D721Med (cell line): ENCODE measurements at regions not wholly inside any gene's neighbourhood (a gene's known extent, or its start where the extent isn't known, plus 50 kb on each side); places are given as distances from the start of the nearest gene placed in this dataset.

Experiments
- DNase-seq: peaks from one replicate; pipeline ENCODE4 v3.0.0; 2011; ENCODE audit warnings: low spot score; ENCODE audit not compliant: insufficient read length
- FAIRE-seq: peaks from 2 replicates; lab custom pipeline; 2011; peaks lifted over from hg19 to GRCh38; lab: Jason Lieb, UNC
- CTCF ChIP-seq: IDR thresholded peaks from 2 replicates; pipeline ENCODE4 v1.5.1; 2012; ENCODE audit warnings: mild to moderate bottlenecking, control low read depth; ENCODE audit not compliant: insufficient read depth; ENCODE audit errors: missing control alignments

GRCh38 chr5:90161414-90161813 is 248.1 kb downstream of the CETN3 start:
- DNase-seq, result no peak
- FAIRE-seq, result no peak
- TF ChIP-seq CTCF, result peak; percentile 26

GRCh38 chr5:90158131-90158530 is 251.4 kb downstream of the CETN3 start:
- DNase-seq (no peak), FAIRE-seq (no peak)
- no peak for TF ChIP-seq CTCF

- FAIRE-seq, result no peak
- no peak for TF ChIP-seq CTCF
- no peak for DNase-seq
These were observed 256.5 kb downstream of the CETN3 start for GRCh38 chr5:90153031-90153430.

- TF ChIP-seq CTCF, result no peak
- FAIRE-seq (no peak), DNase-seq (no peak)
These were observed 264.8 kb downstream of the CETN3 start for GRCh38 chr5:90144625-90145327.

- DNase-seq (no peak), FAIRE-seq (no peak)
- TF ChIP-seq CTCF, result no peak
These were observed 267.0 kb downstream of the CETN3 start for GRCh38 chr5:90142541-90142940.

GRCh38 chr5:90141984-90142383 is 267.6 kb downstream of the CETN3 start:
- no peak for FAIRE-seq
- DNase-seq, result no peak
- no peak for TF ChIP-seq CTCF

- no peak for TF ChIP-seq CTCF
- no peak for DNase-seq
- FAIRE-seq, result no peak
These were observed 272.5 kb downstream of the CETN3 start for GRCh38 chr5:90136952-90137528.
